ENCODE measurements at regions not wholly inside any gene's neighbourhood (a gene's known extent, or its start where the extent isn't known, plus 50 kb on each side); places are given as distances from the start of the nearest gene placed in this dataset.

- no peak for DNase-seq
These were observed 793.7 kb upstream of the LCORL start for GRCh38 chr4:18815081-18815778.

GRCh38 chr4:18813771-18814170 lies 792.2 kb upstream of the LCORL start:
- no peak for DNase-seq

- DNase-seq = no peak
These were observed 791.5 kb upstream of the LCORL start for GRCh38 chr4:18813055-18813454.

- DNase-seq = no peak
These were observed 782.2 kb upstream of the LCORL start for GRCh38 chr4:18803781-18804180.

- no peak for DNase-seq
These were observed 776.6 kb upstream of the LCORL start for GRCh38 chr4:18798123-18798522.

GRCh38 chr4:18795794-18796193 lies 774.2 kb upstream of the LCORL start:
- DNase-seq = no peak

- no peak for DNase-seq
These were observed 755.8 kb upstream of the LCORL start for GRCh38 chr4:18777190-18777930.

- no peak for DNase-seq
These were observed 746.4 kb upstream of the LCORL start for GRCh38 chr4:18767921-18768320.

- no peak for DNase-seq
These were observed 735.1 kb upstream of the LCORL start for GRCh38 chr4:18756671-18757070.

- no peak for DNase-seq
These were observed 732.6 kb upstream of the LCORL start for GRCh38 chr4:18754180-18754579.

- no peak for DNase-seq
These were observed 729.5 kb upstream of the LCORL start for GRCh38 chr4:18751083-18751482.

- no peak for DNase-seq
These were observed 727.8 kb upstream of the LCORL start for GRCh38 chr4:18749391-18749790.

- DNase-seq = no peak
These were observed 715.0 kb upstream of the LCORL start for GRCh38 chr4:18736551-18736950.

- DNase-seq = no peak
These were observed 714.2 kb upstream of the LCORL start for GRCh38 chr4:18735740-18736268.

- DNase-seq = no peak
These were observed 712.9 kb upstream of the LCORL start for GRCh38 chr4:18734405-18734804.

GRCh38 chr4:18733961-18734360 lies 712.4 kb upstream of the LCORL start:
- DNase-seq = no peak

- DNase-seq = no peak
These were observed 701.2 kb upstream of the LCORL start for GRCh38 chr4:18722748-18723191.

GRCh38 chr4:18698119-18698883 lies 676.7 kb upstream of the LCORL start:
- no peak for DNase-seq

- DNase-seq = no peak
These were observed 674.4 kb upstream of the LCORL start for GRCh38 chr4:18695733-18696527.

GRCh38 chr4:18691431-18692200 lies 670.1 kb upstream of the LCORL start:
- no peak for DNase-seq

- no peak for DNase-seq
These were observed 668.9 kb upstream of the LCORL start for GRCh38 chr4:18690291-18690955.

Data from stimulated activated CD4-positive, alpha-beta T cell treated with anti-CD3 and anti-CD28 coated beads, Interleukin-2, amount 100 ng/mL, for 48 hours (primary cell).